ENCODE measurements at regions not wholly inside any gene's neighbourhood (a gene's known extent, or its start where the extent isn't known, plus 50 kb on each side); places are given as distances from the start of the nearest gene placed in this dataset.
"Not testable (repeated sequence)": the region's sequence is repeated elsewhere in the genome, so short reads cannot be mapped to it uniquely, and the experiment has no call there.

- DNase-seq (ENCODE audit: low spot score): no peak
Observed at GRCh38 chr3:134704133-134704532, 53.3 kb upstream of the KY start.

- DNase-seq (ENCODE audit: low spot score): no peak
Observed at GRCh38 chr3:134704556-134704955, 53.7 kb upstream of the KY start.

- no peak for DNase-seq (ENCODE audit: low spot score)
Observed at GRCh38 chr3:134707908-134708597, 57.2 kb upstream of the KY start.

GRCh38 chr3:134708671-134709070 is 57.8 kb upstream of the KY start:
- DNase-seq (ENCODE audit: low spot score): no peak

GRCh38 chr3:134709076-134709475 is 58.3 kb upstream of the KY start:
- DNase-seq (ENCODE audit: low spot score): no peak

GRCh38 chr3:134709561-134710312 is 58.9 kb upstream of the KY start:
- peak; percentile 42 for DNase-seq (ENCODE audit: low spot score)

GRCh38 chr3:134710313-134710680 is 59.5 kb upstream of the KY start:
- no peak for DNase-seq (ENCODE audit: low spot score)

- no peak for DNase-seq (ENCODE audit: low spot score)
Observed at GRCh38 chr3:134711284-134711683, 60.5 kb upstream of the KY start.

- no peak for DNase-seq (ENCODE audit: low spot score)
Observed at GRCh38 chr3:134713671-134714070, 62.8 kb upstream of the KY start.

GRCh38 chr3:134718726-134719125 is 67.9 kb upstream of the KY start:
- no peak for DNase-seq (ENCODE audit: low spot score)

GRCh38 chr3:134721214-134721613 is 70.4 kb upstream of the KY start:
- DNase-seq (ENCODE audit: low spot score): no peak

GRCh38 chr3:134722969-134723368 is 72.1 kb upstream of the EPHB1 start:
- no peak for DNase-seq (ENCODE audit: low spot score)

- DNase-seq (ENCODE audit: low spot score): no peak
Observed at GRCh38 chr3:134729649-134730048, 65.4 kb upstream of the EPHB1 start.

- no peak for DNase-seq (ENCODE audit: low spot score)
Observed at GRCh38 chr3:134737516-134737915, 57.5 kb upstream of the EPHB1 start.

GRCh38 chr3:134740077-134740476 is 55.0 kb upstream of the EPHB1 start:
- DNase-seq (ENCODE audit: low spot score): not testable (repeated sequence)

GRCh38 chr3:134742202-134742601 is 52.9 kb upstream of the EPHB1 start:
- no peak for DNase-seq (ENCODE audit: low spot score)

- no peak for DNase-seq (ENCODE audit: low spot score)
Observed at GRCh38 chr3:134743006-134743405, 52.1 kb upstream of the EPHB1 start.
